Kidney (tissue), 13 donors: ENCODE measurements at regions not wholly inside any gene's neighbourhood (a gene's known extent, or its start where the extent isn't known, plus 50 kb on each side); places are given as distances from the start of the nearest gene placed in this dataset.

Source experiments
- DNase-seq, 5 donors: peaks; one replicate each; pipeline ENCODE4 v3.0.0-alpha.2; 2013 to 2020
- FAIRE-seq: peaks from 2 replicates; lab custom pipeline; 2012; peaks lifted over from hg19 to GRCh38; lab: Jason Lieb, UNC
- H3K27ac ChIP-seq, 2 donors: one replicate each; pipeline ENCODE4 v1.7.0; 2013; ENCODE audit warnings: low read depth in 2 of 2, low read length in 2 of 2, inconsistent platforms in 1 of 2
- H3K27me3 ChIP-seq: one replicate; pipeline ENCODE4 v1.7.1; 2013; ENCODE audit warnings: low read length, inconsistent platforms; ENCODE audit not compliant: control insufficient read depth, insufficient read depth
- H3K36me3 ChIP-seq, 3 donors: one replicate each; pipeline versions ENCODE4 v1.7.0 to v1.7.1; 2013; ENCODE audit warnings: low read length in 3 of 3, control low read depth in 1 of 3, inconsistent platforms in 1 of 3; ENCODE audit not compliant: insufficient read depth in 3 of 3, control insufficient read depth in 2 of 3
- H3K4me1 ChIP-seq, 3 donors: one replicate each; pipeline versions ENCODE4 v1.7.0 to v1.7.1; 2013; ENCODE audit warnings: low read length in 3 of 3, inconsistent platforms in 1 of 3, low read depth in 1 of 3; ENCODE audit not compliant: control insufficient read depth in 2 of 3, insufficient read depth in 2 of 3
- H3K4me3 ChIP-seq, 3 donors: one replicate each; pipeline versions ENCODE4 v1.7.0 to v1.8.1; 2013; ENCODE audit warnings: low read length in 3 of 3, control low read depth in 1 of 3, inconsistent platforms in 1 of 3
- H3K9ac ChIP-seq, 3 donors: one replicate each; pipeline versions ENCODE4 v1.7.0 to v1.7.1; 2013; ENCODE audit warnings: low read length in 3 of 3, control low read depth in 1 of 3, inconsistent platforms in 1 of 3
- H3K9me3 ChIP-seq, 3 donors: one replicate each; pipeline versions ENCODE4 v1.7.0 to v1.7.1; 2013; ENCODE audit warnings: low read length in 3 of 3, control low read depth in 1 of 3, inconsistent platforms in 1 of 3; ENCODE audit not compliant: control insufficient read depth in 2 of 3, insufficient read depth in 1 of 3
- intact Hi-C: fragments of 100-400 bp; cut with DNase I; formaldehyde crosslinking; loops from one replicate; pipeline ENCODE4 v1.11.1; 2022
- TF ChIP-seq, protein P1 (sequence below): IDR thresholded peaks from 3 replicates; pipeline ENCODE4 v1.5.1; 2012; ENCODE audit warnings: mild to moderate bottlenecking, moderate library complexity, borderline replicate concordance; ENCODE audit not compliant: insufficient read depth; ENCODE audit errors: extremely low read depth
- donor health status: control.
- donor health status: control.
- donor health status: control.
- donor health status: control.
- donor health status: control.
- donor health status: DM: yes; HTN: yes; CAD: no.
- donor health status: Normal renal cell carcinoma (clear cell type).

DNA sequence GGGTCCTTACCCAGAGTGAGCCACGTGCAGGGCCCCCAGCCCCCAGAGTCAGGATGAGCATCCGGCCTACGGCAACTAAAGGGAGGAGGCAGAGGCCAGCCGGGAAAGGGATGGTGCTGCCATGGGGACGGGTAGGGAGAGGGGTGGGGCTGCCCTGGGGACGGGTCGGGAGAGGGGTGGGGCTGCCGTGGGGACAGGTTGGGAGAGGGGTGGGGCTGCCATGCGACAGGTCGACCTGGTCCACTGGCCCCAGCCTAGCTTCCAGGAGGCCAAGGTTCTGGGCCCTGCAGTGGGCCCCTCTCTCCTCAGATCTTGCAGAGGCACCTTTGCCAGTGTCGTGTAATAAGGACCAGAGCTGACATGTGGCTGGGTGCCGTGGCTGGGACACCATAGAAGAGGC, 187.7 kb downstream of the BRD1 start:
- Histone ChIP-seq H3K36me3 (no peaks in the 10 kb centered on the region), H3K4me1 (no peaks in the 10 kb centered on the region), H3K4me3 (no peak overlapping the region), H3K27me3 (no peaks in the 10 kb centered on the region), H3K9me3 (no peaks in the 10 kb centered on the region), H3K27ac (no peak overlapping the region), H3K9ac (no peak overlapping the region)
- intact Hi-C loops: no loop called here
- TF ChIP-seq, protein P1, sequence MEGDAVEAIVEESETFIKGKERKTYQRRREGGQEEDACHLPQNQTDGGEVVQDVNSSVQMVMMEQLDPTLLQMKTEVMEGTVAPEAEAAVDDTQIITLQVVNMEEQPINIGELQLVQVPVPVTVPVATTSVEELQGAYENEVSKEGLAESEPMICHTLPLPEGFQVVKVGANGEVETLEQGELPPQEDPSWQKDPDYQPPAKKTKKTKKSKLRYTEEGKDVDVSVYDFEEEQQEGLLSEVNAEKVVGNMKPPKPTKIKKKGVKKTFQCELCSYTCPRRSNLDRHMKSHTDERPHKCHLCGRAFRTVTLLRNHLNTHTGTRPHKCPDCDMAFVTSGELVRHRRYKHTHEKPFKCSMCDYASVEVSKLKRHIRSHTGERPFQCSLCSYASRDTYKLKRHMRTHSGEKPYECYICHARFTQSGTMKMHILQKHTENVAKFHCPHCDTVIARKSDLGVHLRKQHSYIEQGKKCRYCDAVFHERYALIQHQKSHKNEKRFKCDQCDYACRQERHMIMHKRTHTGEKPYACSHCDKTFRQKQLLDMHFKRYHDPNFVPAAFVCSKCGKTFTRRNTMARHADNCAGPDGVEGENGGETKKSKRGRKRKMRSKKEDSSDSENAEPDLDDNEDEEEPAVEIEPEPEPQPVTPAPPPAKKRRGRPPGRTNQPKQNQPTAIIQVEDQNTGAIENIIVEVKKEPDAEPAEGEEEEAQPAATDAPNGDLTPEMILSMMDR: no peak
- FAIRE-seq (no peak), DNase-seq (no peak)

GRCh38 chr22:49638788-49639187, 188.9 kb downstream of the BRD1 start:
- H3K27me3 ChIP-seq: no peaks in the 10 kb centered on the region
- H3K9ac ChIP-seq: no peak overlapping the region
- DNase-seq: no peak
- intact Hi-C loops: no loop called here
- TF ChIP-seq, protein P1: no peak
- H3K4me1 ChIP-seq: no peaks in the 10 kb centered on the region
- H3K4me3 ChIP-seq: no peak overlapping the region
- no peak for FAIRE-seq
- no peaks in the 10 kb centered on the region for H3K9me3 ChIP-seq
- H3K27ac ChIP-seq: no peak overlapping the region
- no peaks in the 10 kb centered on the region for H3K36me3 ChIP-seq

- no peak for FAIRE-seq
- H3K27ac ChIP-seq: no peak overlapping the region
- intact Hi-C loops: no loop called here
These were observed 189.7 kb downstream of the BRD1 start for GRCh38 chr22:49638001-49638400.

More at GRCh38 chr22:49638001-49638400, 189.7 kb downstream of the BRD1 start:
- no peaks in the 10 kb centered on the region for H3K36me3 ChIP-seq
- TF ChIP-seq, protein P1: no peak
- no peaks in the 10 kb centered on the region for H3K27me3 ChIP-seq
- no peaks in the 10 kb centered on the region for H3K4me1 ChIP-seq
- no peaks in the 10 kb centered on the region for H3K9me3 ChIP-seq
- H3K4me3 ChIP-seq: no peak overlapping the region
- no peak for DNase-seq
- H3K9ac ChIP-seq: no peak overlapping the region
